GM18511 (cell line): ENCODE measurements at regions not wholly inside any gene's neighbourhood (a gene's known extent, or its start where the extent isn't known, plus 50 kb on each side); places are given as distances from the start of the nearest gene placed in this dataset.

Experiments used
- ATAC-seq: cut with Tn5 transposase; IDR thresholded peaks from one replicate; pipeline ENCODE4 v1.9.1; 2021; ENCODE audit warnings: mild to moderate bottlenecking, moderate library complexity; ENCODE audit not compliant: unreplicated experiment

- ATAC-seq, result no peak
These were observed 345.5 kb upstream of the CDH4 start for GRCh38 chr20:60906555-60906954.

- no peak for ATAC-seq
These were observed 338.8 kb upstream of the CDH4 start for GRCh38 chr20:60913298-60913697.

- ATAC-seq, result no peak
These were observed 330.9 kb upstream of the CDH4 start for GRCh38 chr20:60921022-60921622.

- no peak for ATAC-seq
These were observed 325.2 kb upstream of the CDH4 start for GRCh38 chr20:60926831-60927230.

GRCh38 chr20:60928341-60928740, 323.7 kb upstream of the CDH4 start:
- no peak for ATAC-seq

DNA sequence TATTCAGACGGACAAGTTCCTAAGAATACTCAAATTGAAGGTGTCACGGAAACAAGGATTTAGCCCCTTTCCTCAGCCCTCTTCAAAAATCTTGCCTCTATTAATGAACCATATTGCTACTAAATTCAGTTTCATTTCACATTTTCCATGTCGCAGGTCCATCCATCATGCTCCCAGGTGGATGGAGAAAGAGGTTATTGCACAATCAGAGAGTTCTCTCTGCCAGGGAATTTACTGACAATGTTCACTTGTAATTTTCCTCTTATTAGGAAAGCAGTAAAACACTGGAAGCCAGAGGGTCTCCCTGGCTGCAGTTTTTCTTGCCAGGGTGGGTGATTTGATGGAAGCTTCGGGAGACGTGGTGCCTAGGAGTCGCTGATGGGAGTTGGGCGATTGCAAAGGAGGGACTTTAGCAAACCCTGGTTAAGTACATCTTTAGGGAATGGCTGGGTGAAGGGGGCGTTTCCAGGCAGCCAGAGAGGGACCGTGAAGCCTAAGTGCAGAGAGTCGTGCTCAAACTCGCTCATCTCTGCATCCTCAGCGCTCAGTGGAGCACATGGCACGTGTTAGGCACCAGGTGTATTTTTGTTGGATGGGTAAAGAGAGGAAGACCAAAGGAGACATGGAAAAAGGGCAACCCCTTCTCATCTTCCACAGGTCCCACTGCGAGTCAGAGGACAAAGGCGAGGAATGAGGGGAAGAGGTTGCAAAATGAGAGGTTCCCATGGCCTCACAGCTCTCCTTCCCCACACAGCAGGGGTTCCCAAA, 321.9 kb upstream of the CDH4 start:
- no peak for ATAC-seq

DNA sequence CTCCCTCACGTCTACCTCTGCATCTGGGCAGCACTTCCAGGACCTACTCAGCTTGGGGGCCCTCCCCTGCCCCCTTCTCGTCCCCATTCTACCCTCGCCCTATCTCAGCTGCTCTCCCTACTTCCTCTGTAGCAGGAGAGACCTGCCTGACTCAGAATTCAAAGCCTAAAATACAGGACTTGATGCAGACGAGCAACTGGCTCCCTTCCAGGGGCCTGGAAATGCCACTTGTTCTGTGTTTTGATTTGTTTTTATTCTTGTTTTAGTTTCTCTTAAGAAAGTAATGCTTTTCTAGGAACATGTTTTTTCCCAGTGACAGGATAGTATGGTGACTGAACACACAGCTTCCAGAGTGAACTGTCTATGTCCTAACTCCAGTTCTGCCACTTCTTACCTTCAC, 320.4 kb upstream of the CDH4 start:
- ATAC-seq, result no peak

DNA sequence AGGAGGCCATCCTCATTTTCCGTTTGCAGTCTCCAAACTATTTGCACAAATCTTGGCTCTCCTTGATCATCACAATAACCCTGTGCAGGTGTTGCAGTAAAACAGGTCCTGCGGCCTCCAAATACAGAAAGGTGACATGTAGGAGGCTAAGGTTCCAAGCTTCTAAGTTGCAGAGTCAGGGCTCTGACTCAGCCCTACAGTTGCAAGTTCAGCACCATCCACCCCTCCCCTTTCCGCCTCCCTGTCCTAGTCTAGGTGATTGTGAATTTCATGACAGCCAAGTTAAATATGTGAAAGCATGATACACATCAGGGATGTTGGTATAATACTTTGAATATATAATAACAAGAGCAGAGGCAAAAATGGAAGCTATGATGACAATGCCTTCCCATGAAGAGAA, 317.3 kb upstream of the CDH4 start:
- ATAC-seq, result no peak

DNA sequence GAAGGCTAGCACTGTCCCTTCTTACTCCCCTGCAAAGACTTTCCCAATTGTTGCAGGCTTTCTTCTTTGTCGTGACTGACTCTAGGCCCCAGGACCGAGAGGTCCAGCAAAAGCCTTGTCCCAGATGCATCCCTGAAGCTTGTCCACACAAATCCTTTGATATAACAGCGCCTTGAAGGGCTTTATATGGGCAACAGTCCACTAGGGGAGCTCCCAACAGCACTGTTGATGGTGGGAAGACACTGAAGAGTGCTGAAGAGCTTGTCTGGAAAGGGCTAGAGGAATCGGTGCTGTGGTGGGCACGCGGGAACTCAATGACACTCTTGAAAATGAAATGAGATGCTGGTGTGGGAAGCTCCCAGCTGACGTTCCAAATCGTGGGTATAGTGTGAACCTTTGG, 316.1 kb upstream of the CDH4 start:
- no peak for ATAC-seq

DNA sequence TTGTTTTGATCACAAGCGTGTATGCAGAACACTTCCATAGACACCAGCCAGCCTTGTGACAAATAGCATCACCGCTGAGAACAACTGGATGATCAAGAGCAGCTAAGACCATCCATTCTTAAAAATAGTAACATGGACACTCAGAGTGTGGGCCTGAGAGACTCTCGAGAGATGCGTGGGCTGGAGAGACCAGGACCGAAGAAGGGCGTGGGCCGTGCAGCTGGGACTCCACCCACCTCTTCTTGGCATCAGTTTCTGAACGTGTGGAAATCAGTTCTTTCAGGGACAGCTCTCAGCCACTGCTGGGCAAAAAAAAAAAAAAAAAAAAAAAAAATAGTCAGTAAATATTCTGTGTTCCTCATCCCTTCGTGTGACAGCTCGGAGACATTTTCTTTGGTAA, 314.5 kb upstream of the CDH4 start:
- ATAC-seq, result no peak

GRCh38 chr20:60941379-60941778, 310.7 kb upstream of the CDH4 start:
- no peak for ATAC-seq

- no peak for ATAC-seq
These were observed 304.2 kb upstream of the CDH4 start for GRCh38 chr20:60947819-60948218.

DNA sequence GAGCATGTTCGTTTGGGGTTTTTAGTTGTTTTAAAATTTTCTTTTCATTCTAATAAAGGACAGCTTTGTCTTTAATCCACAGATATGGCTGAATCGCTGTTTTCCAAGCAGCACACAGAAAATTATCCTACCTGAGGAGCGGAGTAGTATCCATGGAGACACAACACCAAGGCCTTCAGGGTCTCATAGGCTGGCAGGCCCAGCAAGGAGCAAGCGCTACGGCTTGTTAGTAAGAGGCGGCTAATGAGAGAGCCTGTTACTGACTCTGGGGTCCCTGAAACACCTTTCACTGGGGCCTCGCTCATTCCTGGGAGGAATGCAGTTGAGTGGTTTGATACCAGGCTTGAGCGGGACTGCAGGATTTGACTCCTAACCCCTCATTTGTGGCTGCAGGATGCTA, 303.8 kb upstream of the CDH4 start:
- no peak for ATAC-seq

GRCh38 chr20:60950561-60950960, 301.5 kb upstream of the CDH4 start:
- no peak for ATAC-seq

DNA sequence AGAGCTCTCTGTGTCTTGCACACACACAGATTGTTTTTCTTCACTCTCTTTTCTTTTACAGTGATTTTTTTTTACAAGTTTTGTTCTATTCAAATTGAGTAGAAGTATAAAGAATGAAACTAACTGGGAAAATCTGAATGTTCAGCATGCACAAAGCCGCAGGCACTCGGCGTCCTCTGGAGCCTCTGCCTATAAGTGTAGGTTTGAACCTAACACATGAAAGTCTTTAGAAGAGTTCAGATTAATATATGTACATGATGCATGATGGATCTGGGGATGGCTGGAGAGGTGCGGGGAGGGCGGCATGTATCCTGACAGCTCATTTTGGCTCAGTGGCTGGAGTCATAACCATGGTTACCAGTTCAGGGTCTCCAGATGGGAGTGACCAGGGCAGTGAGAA, 301.1 kb upstream of the CDH4 start:
- no peak for ATAC-seq

DNA sequence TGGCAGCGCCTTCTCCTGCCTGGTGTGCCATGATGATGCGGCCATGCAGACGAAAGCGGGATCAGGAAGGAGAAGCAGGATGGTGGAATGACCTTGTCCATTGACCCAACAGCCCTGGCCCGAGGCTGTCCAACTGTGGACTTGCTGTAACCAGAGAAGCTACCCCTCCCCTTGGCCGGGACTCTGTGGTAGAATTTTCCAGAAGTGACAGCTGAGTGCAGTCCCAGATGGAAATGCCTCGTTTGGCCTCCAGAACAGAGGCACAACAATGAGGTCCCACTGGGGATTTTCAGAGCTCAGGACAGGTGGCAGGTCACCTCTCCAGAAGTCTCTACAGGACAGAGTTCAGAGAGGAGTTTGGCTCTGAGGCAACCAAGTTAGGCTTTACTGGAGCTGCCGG, 299.2 kb upstream of the CDH4 start:
- ATAC-seq, result no peak

GRCh38 chr20:60953321-60953720, 298.7 kb upstream of the CDH4 start:
- no peak for ATAC-seq

DNA sequence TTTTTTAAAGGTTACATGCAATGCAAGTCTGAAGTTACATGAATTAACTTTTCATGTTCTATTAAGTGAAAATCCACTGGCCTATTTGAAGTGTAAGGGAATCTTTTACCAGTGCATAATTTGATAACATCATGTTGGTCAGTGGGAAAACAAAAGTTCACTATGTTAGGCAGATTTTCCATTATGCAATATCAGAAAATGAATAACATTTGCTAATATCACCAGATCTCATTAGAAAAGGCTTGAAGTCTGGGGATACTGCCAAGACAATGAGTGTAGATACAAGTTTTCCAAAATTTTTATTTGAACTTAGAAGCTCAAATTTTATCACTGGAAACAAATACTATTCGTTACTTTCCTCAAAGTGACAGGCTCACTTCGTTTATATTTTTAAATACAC, 296.4 kb upstream of the CDH4 start:
- ATAC-seq, result no peak

GRCh38 chr20:60956194-60956593, 295.9 kb upstream of the CDH4 start:
- no peak for ATAC-seq

GRCh38 chr20:60957621-60958020, 294.4 kb upstream of the CDH4 start:
- ATAC-seq, result no peak

- ATAC-seq, result no peak
These were observed 292.1 kb upstream of the CDH4 start for GRCh38 chr20:60959971-60960370.

- no peak for ATAC-seq
These were observed 291.6 kb upstream of the CDH4 start for GRCh38 chr20:60960500-60960899.

DNA sequence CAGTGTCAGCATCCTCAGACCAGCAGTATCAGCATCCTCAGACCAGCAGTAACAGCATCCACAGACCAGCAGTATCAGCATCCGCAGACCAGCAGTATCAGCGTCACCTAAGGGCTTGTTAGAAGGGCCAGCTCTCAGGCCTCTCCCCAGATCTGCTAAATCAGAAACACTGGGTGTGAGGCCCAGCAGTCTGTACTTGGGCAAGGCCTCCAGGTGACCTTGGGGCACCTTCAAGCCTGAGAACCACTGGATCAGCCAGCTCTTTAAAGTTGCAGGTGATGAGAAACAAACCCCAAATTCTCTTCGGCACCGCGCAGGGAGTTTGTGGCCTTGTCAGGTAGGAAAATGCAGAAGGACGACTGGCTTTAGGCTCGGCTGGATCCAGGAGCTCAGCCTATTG, 290.5 kb upstream of the CDH4 start:
- no peak for ATAC-seq
